NCI-H460 (cell line): ENCODE measurements at regions not wholly inside any gene's neighbourhood (a gene's known extent, or its start where the extent isn't known, plus 50 kb on each side); places are given as distances from the start of the nearest gene placed in this dataset.
"Not testable (repeated sequence)": the region's sequence is repeated elsewhere in the genome, so short reads cannot be mapped to it uniquely, and the experiment has no call there.

ENCODE experiments used
- DNase-seq: peaks from one replicate; pipeline ENCODE4 v3.0.0-alpha.2; 2016; ENCODE audit warnings: low read depth; ENCODE audit errors: extremely low read depth

- DNase-seq: peak; percentile 25
These were observed 122.9 kb downstream of the CAVIN4 start for GRCh38 chr9:100700689-100701318.

- peak; percentile 65 for DNase-seq
These were observed 136.7 kb downstream of the CAVIN4 start for GRCh38 chr9:100714372-100715099.

DNA sequence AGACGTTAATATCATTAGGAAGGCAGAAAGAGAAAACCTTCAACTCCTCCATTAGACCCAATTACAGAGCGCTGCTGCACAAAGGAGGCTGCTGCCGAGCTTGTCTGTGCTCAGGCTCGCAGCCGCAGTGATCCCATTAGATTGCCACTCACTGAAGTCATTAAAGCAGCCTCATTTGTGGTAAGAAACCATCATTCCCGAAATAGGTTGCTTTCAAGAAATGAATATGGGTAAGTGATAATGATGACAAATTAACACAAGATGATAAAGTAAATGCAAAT lies 137.2 kb downstream of the CAVIN4 start:
- DNase-seq: no peak

- no peak for DNase-seq
These were observed 140.8 kb downstream of the CAVIN4 start for GRCh38 chr9:100718717-100719116.

DNA sequence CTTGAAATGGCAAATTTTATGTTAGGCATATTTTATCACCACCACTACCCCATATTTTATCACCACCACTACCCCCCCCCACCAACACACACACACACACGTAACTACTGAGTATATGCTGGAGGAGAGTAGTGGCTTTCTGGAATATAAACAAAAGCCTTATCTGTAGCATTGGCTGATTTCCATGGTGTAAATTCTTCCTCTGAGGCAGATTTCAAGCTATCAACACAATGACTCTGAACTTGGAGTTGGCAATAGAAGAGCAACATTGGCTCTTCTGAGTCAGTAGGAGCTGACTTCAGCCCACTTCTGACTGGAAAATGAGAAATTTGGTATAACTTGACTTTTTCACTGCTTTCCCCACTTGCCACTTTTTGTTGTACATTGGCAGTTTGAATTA lies 143.0 kb downstream of the CAVIN4 start:
- DNase-seq: no peak

DNA sequence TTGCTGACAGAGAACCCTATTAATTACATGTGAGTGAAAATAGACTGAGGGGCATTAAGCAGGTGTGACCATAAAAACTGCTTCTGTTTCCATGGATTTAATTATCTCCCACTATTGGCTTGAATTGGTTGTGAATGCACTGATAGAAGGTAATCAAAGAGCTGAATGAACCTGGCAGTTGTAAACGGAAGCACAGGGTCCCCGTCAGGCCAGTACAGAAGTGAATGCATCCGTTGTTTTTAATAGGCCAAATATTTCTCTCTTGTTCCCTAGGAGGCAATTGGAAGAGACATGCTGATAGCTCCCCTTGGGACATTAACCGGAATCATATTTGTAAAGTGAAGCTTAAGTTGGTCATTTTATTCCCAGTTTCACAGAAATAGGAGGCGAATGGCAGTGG lies 147.0 kb downstream of the CAVIN4 start:
- no peak for DNase-seq

DNA sequence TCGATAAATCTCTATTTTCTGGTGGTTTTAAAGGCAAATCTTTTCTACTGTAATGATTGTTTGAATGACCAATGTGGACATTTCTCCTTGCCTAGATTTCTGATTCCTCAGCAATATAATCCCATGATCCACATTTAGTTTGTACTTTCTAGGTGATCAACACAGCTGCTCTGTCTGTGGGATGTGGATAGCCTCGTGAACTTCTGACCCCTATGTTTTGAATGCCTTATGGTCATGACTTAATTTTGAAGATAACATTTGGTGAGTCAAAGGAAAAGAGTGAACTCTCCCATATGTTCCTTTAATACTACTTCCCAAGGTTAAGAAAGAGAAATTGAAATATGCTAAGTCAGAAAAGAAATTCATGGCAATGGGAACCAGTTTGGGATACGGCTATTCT lies 147.5 kb downstream of the CAVIN4 start:
- no peak for DNase-seq

DNA sequence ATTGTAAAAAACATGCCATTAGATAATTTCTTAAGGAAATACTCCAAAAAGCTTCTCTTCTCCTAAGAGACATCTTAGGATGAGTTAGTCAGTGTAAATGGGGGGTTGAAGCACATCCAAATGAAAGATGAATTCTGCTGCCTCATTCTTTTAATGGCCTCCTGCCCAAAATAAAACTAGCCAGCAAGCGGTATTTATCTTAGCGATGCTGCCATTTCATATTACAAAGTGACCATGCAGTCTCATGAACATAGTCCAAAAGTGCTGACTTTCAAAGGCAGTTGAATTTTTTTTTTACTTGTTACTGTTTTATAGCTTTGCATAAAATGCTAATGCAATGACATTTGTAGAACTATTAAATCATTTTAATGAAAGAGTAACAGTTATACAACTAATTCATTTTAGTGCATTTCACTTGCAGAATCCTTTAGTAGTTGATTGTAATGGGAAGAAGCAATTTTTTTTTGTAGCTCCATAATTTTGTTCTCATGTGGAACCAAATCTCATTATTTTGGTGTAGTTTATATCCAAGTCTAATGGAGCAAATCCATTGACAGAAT lies 151.5 kb downstream of the CAVIN4 start:
- no peak for DNase-seq

GRCh38 chr9:100730086-100730485 lies 152.2 kb downstream of the CAVIN4 start:
- DNase-seq: no peak

DNA sequence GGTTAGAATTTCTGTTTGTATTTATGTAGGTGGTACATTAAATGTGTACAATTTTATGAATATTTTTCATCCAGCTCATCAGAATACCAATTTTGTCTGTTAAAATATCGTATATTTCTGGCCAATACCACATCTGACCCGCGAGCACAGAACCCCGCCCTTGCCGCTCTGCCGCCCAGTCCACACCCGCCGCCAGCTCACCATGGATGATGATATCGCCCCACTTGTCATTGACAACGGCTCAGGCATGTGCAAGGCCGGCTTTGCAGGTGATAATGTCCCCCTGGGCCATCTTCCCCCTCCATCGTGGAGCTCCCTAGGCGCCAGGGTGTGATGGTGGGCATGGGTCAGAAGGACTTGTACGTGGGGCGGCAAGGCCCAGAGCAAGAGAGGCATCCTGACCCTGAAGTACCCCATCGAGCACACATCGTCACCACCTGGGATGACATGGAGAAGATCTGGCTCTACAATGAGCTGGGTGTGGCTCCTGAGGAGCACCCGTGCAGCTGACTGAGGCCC lies 153.2 kb downstream of the CAVIN4 start:
- no peak for DNase-seq

- DNase-seq: no peak
These were observed 153.7 kb downstream of the CAVIN4 start for GRCh38 chr9:100731557-100731956.

DNA sequence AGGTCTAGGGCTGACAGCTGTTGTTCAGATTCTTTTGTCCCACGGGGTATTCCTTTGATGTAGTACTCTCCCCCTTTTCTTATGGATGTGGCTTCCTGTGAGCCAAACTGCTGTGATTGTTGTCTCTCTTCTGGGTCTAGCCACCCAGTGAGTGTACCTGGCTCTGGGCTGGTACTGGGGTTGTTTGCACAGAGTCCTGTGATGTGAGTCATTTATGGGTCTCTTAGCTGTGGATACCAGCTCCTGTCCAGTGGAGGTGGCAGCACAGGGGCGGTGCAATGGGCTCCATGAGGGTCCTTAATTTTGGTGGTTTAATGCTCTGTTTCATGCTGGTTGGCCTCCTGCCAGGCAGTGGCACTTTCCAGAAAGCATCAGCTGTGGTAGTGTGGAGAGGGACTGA lies 161.3 kb downstream of the CAVIN4 start:
- no peak for DNase-seq

DNA sequence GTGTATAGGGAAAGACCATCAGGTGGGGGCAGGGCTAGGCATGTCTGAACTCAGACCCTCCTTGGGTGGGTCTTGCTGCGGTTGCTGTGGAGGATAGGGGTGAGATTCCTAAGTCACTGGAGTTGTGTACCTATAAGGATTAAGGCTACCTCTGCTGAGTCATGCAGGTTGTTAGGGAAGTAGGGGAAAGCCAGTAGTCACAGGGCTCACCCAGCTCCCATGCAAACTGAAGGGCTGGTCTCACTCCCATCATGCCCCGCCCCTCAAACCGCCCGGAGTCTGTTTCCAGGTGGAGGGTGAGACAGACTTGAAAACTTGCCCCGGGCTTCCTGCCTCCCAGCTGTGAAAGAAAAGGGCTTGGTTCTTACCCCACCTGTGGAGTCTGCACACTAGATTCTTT lies 161.8 kb downstream of the CAVIN4 start:
- DNase-seq: no peak

DNA sequence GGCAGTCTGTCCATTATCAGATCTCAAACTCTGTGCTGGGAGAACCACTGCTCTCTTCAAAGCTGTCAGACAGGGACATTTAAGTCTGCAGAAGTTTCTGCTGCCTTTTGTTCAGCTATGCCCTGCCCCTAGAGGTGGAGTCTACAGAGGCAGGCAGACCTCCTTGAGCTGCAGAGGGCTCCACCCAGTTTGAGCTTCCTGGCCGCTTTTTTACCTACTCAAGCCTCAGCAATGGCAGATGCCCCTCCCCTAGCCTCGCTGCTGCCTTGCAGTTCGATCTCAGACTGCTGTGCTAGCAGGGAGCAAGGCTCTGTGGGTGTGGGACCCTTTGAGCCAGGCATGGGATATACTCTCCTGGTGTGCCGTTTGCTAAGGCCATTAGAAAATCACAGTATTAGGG lies 171.1 kb downstream of the CAVIN4 start:
- DNase-seq: not testable (repeated sequence)

DNA sequence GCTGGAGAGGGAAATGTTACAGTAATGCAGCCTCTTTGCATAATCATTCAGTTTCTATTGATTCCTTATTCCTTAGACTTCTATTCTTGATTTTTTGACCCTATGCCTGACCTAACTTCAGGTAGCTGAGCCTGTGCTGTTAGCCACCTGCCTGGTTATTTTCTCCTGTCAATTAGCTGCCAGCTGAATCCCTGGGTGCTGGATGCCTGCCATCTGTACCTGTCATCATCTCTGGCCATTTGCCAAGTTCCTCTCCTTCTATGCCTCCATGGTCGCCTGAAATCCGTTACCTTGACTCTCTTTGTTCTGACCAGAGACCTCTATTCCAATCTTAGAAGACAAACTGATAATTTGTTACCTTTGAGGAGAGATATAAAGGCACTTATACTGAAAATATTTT lies 178.3 kb downstream of the CAVIN4 start:
- DNase-seq: no peak

DNA sequence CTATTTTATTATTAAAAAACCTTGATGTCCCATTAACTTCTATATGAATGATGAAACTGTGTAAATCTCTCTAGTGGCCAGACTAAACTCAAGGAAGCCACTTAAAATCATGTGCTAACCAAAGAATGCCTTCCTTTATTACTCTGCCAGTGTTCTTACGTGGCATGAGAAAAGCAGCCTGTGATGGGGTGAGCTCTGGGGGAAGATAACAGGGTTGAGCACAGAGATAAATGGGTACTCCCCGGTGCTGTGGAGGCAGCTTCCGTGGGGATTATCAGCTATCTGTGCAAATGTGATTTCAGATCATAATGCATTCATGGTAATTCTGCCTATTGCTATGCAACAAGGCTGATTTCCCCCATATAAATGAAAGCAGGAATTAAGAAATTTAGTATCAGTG lies 181.3 kb downstream of the CAVIN4 start:
- DNase-seq: no peak

DNA sequence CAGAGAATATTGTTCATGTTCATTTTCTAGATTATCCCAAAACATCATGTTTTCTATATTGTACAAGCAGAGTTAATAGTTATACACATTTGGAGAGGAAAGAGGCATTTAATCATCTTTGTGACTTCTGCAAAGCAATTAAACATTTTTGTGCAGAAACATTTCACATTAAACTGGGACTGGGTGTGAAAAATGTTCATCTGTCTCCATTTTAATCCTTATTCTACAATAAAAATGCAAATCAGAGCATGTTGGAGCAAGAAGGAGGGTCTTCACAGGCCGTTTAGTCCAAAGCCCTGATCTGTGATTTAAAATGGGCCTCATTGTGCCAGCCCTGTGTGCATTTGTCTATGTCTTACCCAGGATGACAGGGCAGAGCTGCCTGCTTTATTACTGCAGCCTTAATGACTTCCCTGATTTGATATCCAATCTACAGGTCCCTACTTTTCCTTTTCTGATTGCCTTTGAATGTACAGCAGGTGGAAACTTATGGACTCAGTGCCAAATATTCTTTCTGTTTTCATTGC lies 183.5 kb downstream of the CAVIN4 start:
- no peak for DNase-seq

GRCh38 chr9:100774326-100774725 lies 196.4 kb downstream of the CAVIN4 start:
- no peak for DNase-seq

DNA sequence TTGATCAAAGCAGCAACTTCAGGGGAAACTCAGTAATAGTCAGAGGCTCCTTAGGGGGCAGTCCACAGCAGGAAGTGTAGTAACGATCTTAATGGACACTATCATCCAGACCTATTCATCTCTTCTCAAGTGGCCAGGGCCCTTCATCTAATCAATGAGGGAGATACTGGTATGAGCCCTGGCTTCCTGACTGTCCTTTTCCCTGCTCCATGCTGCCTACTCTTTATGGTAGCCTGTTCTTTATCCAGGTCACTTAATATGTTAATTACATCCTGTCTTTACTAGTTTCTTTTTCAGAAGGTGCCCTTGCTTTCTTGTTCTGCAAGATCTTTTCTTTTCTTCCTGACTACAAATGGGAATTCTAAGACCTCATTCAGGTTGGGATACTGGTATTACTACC lies 197.1 kb downstream of the CAVIN4 start:
- DNase-seq: no peak

- DNase-seq: no peak
These were observed 198.0 kb downstream of the CAVIN4 start for GRCh38 chr9:100775912-100776311.

- no peak for DNase-seq
These were observed 206.9 kb downstream of the CAVIN4 start for GRCh38 chr9:100784755-100785154.

DNA sequence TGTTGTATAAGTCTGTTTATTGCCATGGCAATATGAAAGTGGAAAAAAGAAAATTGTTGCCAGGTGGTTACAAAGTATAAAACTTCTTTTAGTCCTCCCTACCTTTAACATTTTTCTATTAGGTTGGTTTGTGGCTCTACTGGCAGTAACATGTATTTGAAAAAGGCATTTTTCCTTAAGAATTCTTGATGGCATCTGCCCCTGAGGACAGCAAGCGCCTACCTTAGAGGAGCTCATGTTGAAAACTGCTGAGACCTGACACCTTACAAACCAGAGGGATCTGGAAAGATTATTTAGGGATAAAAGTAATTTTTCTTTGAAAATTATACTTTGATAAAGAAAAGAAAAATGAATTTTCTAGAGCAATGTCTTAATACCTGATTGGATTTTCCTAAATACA lies 208.1 kb downstream of the CAVIN4 start:
- DNase-seq: no peak
